Hematopoietic multipotent progenitor cell treated with erythropoietin and hydrocortisone succinate and interleukin-3 and kit ligand, for 17 days (in vitro differentiated cells): ENCODE measurements at regions not wholly inside any gene's neighbourhood (a gene's known extent, or its start where the extent isn't known, plus 50 kb on each side); places are given as distances from the start of the nearest gene placed in this dataset.

Source experiments
- DNase-seq: peaks from one replicate; pipeline ENCODE4 v3.0.0-alpha.2; 2015; ENCODE audit warnings: low spot score

- no peak for DNase-seq
Observed at GRCh38 chr2:239905884-239906654, 119.1 kb downstream of the NDUFA10 start.

- DNase-seq = no peak
Observed at GRCh38 chr2:239905306-239905705, 119.8 kb downstream of the NDUFA10 start.

- DNase-seq = no peak
Observed at GRCh38 chr2:239904496-239904895, 120.6 kb downstream of the NDUFA10 start.

DNA sequence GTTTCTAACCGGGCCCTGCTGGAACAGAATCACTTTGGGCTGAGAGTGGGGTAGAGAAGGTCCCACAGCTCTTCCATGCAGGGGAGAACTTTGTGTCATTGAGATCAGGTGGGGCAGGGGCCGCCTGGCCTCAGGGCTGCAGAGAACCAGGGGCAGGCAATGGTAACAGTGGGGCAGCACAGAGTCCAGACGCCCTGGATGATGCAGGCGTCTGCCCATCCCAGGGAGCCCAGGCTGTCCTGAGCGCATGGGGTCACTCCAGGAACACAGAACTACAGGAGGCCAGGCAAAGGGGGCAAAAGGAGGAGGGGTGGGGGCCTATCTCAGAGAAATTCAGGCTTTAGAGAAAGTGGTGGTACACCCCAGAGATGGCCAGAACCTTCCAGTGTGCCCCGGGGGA lies 121.3 kb downstream of the NDUFA10 start:
- no peak for DNase-seq

DNA sequence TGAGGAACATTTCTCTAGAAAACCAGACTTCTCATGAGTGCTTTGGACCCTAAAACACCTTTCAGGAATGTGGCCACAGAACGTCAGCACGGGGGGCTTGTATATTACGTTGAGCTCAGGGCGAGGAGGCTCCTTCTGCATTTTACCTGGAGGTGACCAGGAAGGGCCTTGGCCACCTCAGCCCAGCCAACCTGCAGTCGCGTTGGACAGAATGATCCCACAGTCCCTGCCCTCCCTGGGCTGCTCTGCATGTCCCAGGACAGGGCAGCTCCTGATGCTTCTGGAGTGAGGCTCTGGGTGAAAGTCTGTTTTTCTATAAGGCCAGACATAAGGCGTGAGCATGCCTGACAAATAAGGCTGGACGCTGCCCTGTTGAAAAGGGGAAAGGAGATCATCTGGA lies 121.9 kb downstream of the NDUFA10 start:
- no peak for DNase-seq

DNA sequence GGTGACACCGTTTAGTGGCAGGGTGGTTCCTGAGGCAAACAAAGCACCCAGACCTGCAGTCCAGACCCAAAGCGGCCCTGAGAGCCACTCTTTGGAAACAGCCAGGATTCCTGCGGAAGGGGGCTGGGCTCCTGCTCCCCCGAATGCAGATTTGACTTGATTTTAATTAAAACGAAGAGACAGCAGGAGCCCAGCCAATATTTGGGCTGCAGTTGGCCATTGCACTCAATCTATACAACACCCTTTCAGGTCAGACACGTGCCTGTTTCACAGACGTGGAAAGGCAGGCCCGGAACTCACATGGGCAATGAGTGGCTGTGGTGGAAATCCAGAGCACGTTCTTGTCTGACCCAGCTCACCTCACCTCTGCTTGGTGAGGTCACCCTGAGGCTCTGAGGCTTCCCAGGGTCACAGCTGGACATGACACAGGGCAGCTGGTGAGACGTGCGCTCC lies 122.4 kb downstream of the NDUFA10 start:
- DNase-seq = no peak

GRCh38 chr2:239898292-239898925 lies 126.7 kb downstream of the NDUFA10 start:
- DNase-seq = no peak

DNA sequence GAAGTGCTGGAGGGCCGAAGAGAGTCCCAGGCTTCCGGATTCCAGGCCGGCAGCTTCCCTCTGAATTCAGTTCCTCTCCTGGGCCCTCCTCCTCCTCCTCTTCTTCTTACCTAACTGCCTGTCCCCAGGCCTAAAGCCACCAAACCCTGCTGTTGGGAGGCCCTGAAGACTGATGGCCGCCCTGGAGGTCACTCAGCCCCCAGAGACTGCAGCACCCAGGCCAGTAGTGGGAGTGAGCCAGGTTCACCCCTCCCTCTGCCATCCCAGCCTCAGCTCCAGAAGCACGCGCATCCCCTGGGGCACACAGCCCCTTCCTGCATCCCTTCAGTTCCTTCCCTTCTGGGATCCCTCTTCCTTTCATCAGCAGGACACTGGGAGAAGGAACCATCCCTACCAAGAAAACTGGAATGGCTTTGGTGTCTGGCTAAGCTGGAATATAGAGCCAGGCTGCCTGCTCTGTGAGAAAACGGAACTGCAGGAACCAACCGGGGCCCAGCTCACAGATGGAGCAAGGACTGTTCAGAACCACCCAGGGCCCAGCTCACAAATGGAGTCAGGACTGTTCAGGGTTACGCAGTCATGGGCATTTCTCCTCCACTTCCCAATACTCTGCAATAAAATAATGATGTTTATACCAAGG lies 127.4 kb downstream of the NDUFA10 start:
- no peak for DNase-seq

- no peak for DNase-seq
Observed at GRCh38 chr2:239896075-239896474, 129.1 kb downstream of the NDUFA10 start.

DNA sequence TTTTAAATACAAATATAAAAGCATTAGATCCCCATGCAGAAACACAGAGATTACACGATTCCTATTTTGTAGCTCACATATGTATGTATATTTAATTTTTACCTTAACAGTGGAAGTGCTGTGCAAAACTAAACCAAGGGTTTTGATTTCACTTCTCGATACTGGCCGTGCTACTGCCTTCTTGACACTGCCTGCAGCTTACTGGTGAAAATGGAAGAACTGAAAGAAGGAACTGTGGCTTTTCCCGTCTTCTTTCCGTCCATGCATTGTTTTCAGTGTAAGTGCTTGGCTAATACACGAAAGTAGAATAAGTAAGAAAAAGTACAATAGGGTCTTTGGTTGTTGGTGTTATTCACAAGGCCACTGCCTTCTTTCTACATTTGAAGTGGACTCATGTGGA lies 129.5 kb downstream of the NDUFA10 start:
- DNase-seq = no peak

DNA sequence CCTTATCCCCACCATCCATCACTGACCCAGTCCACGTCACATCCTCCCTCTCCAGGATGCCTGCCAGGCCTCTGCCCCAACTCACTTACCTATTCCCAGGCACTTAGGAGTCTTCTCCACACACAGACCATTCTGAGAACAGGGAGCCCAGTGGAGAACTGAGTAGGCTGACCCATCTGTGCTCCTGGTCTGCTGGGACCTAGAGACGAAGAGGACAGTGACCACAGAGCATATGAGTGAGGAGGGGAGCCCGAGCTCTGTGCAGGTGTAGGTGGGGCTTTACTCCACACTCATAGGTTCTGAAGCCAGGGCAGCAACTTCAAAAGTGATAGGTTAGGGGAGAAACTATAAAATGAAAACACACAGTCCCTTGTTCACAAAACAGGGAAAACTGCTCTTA lies 130.0 kb downstream of the NDUFA10 start:
- no peak for DNase-seq

DNA sequence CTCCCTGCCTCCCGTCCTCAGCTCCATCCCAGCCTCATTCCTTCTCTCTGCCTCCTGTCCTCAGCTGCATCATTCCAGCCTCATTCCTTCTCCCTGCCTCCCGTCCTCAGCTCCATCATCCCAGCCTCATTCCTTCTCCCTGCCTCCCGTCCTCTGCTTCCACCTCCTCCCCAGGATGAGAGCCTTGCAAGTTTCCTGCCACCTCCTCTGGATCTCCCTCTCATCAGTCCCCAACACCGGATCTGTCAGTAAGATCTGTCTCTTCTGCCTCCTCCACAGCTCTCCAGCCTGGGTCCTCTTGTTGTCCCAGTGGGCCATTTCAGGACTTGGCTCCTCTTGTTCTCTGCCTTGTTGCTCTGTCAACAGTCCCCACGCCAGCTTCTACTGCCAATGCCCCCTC lies 130.9 kb downstream of the NDUFA10 start:
- DNase-seq = no peak

- no peak for DNase-seq
Observed at GRCh38 chr2:239893236-239893515, 132.0 kb downstream of the NDUFA10 start.

- no peak for DNase-seq
Observed at GRCh38 chr2:239892441-239893235, 132.5 kb downstream of the NDUFA10 start.

DNA sequence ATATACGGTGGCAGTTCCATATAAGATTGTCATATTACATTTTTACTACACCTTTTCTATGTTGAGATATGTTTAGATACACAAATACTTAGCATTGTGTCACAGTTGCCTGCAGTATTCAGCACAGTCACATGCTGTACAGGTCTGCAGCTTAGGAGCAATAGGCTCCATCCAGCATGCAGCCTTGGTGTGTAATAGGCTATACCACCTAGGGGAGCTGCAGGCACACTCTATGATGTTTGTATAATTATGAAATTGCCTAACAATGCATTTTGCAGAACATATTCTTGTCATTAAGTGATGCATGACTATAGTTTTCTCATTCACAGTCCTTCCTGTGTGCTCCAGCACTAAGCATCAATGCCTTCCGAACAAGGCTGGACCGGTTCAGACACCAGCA lies 133.4 kb downstream of the NDUFA10 start:
- DNase-seq = no peak

DNA sequence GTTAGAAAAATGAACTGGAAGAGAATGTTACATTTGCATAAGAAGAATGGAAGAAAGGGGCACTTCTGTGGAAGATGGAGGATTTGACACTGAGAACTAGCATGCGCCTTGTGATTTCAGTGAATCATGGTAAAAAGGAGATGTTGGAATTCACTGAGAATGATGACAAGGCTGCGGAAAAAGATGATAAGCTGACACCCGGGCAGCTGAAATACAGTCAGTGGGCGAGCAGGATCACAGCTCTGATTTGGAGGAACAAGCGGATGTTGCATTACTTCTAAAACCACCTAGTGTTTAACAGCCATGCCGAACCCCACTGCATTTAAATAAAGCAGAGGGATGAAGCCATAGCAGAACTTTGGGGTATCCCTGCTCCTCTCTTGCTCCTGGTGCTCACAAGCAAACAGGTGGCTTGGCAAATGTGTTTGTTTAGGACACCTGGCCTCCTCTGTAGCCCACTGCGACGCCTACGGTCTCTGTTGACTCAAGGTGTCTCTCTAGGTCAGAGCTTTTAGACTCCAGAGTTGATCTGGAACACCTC lies 134.9 kb downstream of the NDUFA10 start:
- no peak for DNase-seq

- no peak for DNase-seq
Observed at GRCh38 chr2:239889641-239890121, 135.5 kb downstream of the NDUFA10 start.

GRCh38 chr2:239887604-239888003 lies 137.5 kb downstream of the NDUFA10 start:
- DNase-seq = no peak

DNA sequence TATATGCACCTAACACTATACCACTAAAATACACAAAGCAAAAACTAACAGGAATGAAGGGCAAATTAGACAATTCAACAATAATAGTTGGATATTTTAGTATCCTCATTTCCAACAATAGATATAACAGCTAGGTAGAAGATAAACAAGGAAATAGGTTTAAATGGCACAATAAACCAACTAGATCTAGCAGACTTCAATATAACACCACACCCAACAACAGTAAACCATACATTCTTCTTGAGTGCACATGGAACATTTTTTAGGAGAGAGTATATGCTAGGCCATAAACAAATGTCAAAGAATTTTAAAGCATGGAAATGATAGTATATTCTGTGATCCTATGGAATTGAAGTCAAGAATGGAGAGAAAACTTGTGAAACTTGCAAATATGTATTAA lies 138.4 kb downstream of the NDUFA10 start:
- no peak for DNase-seq

GRCh38 chr2:239884875-239885274 lies 140.3 kb downstream of the NDUFA10 start:
- no peak for DNase-seq

DNA sequence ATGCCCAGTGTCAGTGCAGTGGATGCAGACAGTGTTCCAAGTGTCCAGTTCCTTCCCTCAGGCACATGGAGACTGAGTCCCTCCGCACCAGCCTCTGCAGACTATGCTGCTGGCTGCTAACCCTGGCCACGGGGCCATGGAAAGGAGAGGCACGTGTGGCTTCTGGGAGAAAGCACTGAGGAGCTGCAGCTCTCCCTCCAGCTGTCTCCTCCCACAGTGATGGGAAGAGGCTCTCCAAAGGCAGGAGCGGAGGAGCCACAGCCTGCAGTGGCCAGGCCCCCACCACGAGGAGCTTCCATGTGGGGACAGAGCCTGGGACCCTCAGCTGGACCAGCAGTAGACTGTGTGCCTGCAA lies 141.1 kb downstream of the NDUFA10 start:
- DNase-seq = no peak

DNA sequence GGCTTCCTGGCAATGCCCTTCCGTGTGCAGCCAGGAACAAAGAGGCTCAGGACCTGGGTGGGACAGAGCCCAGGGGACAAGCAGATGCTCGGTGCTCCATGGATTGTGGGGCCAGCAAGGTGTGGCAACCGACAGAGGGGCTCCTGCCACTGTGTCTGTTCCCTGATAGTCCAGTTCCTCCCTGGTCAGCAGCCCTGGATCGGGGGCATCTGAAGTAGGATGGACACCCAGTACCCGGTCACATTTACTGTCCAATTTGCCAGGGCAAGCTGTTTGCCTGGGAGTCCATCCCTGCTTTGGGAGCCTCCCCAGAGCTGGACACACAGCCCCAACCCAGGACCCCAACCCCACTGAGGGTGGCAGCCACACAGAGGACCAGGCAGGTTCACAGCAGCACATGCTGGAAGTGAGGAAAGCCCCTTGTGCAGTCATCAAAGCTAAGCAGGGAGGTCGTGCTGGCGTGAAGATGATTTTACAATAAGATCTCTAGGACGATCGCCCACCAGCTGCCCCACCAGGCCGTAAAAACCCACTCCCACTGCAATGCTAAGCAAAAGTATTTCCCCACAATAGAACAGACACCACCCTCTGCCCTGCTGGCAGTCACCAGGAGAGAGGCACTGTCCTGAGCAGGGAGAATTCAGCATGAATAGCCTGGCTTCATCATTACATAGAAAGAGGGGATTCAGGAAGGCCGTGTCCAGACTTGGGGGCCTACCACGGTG lies 141.7 kb downstream of the NDUFA10 start:
- DNase-seq = no peak
